ENCODE measurements at regions not wholly inside any gene's neighbourhood (a gene's known extent, or its start where the extent isn't known, plus 50 kb on each side); places are given as distances from the start of the nearest gene placed in this dataset.

DNA sequence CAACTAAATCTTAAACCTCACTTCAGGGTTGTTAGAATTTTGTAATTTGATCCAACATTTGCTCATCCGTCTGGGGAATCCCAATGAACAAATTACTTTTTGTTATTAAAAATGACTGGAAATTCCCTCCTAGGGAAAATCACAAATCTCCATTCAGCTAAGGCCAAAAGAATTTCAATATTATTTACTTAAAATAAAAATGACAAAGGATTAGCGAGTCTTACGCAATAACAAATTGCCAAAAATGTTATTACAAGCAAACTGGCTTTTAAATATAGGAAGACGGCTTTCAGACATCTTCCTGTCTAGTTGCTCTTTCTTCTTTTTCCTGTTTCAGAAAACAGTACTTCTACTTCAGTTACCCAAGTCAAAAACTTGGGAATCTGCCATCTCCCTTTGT, 92.4 kb upstream of the TSPAN8 start:
- TF ChIP-seq CTCF (IDR thresholded peaks at IDR 0.05; ENCODE audit: insufficient read depth, low read depth, low read length) (no peak), EZH2 (IDR thresholded peaks at IDR 0.05; ENCODE audit: insufficient read depth, low read length) (no peak)

Data from astrocyte (in vitro differentiated cells and primary cell).